ENCODE measurements at regions not wholly inside any gene's neighbourhood (a gene's known extent, or its start where the extent isn't known, plus 50 kb on each side); places are given as distances from the start of the nearest gene placed in this dataset.
A peak's percentile ranks its signal among the peaks of the same experiment; 100 is the strongest.
"Not testable (repeated sequence)": the region's sequence is repeated elsewhere in the genome, so short reads cannot be mapped to it uniquely, and the experiment has no call there.

- H3K27me3 ChIP-seq (ENCODE audit: control insufficient read depth, extremely low read depth, insufficient read depth, low read length), result no peaks in the 10 kb centered on the region
- H3K9me1 ChIP-seq (ENCODE audit: control insufficient read depth, extremely low read depth, insufficient read depth, low read length), result no peaks in the 10 kb centered on the region
- no peak overlapping the region for H2AFZ ChIP-seq (ENCODE audit: control insufficient read depth, low read length)
- no peaks in the 10 kb centered on the region for H3K79me2 ChIP-seq (ENCODE audit: control insufficient read depth, insufficient read depth, low read length)
- dilution Hi-C loops (cut with MboI; ENCODE audit: extremely low pct_ligation_motif_present, low sequenced_read_pairs), result no loop called here
- DNase-seq (ENCODE audit: low read depth, low spot score), result no peak
- H3K9ac ChIP-seq (ENCODE audit: control insufficient read depth, extremely low read depth, insufficient read depth, low read length), result no peak overlapping the region
- H3K4me1 ChIP-seq (ENCODE audit: control insufficient read depth, extremely low read depth, insufficient read depth, low read length), result peaks cover 8% of the 10 kb centered on the region
- no peaks in the 10 kb centered on the region for H3K9me3 ChIP-seq (ENCODE audit: control insufficient read depth, low read depth, low read length)
- FAIRE-seq, result peak; percentile 5
- H3K27ac ChIP-seq (ENCODE audit: control insufficient read depth, insufficient read depth, low read length), result no peak overlapping the region
- no peak for TF ChIP-seq EZH2 (IDR thresholded peaks at IDR 0.05; ENCODE audit: low read length)
- TF ChIP-seq, protein P1, sequence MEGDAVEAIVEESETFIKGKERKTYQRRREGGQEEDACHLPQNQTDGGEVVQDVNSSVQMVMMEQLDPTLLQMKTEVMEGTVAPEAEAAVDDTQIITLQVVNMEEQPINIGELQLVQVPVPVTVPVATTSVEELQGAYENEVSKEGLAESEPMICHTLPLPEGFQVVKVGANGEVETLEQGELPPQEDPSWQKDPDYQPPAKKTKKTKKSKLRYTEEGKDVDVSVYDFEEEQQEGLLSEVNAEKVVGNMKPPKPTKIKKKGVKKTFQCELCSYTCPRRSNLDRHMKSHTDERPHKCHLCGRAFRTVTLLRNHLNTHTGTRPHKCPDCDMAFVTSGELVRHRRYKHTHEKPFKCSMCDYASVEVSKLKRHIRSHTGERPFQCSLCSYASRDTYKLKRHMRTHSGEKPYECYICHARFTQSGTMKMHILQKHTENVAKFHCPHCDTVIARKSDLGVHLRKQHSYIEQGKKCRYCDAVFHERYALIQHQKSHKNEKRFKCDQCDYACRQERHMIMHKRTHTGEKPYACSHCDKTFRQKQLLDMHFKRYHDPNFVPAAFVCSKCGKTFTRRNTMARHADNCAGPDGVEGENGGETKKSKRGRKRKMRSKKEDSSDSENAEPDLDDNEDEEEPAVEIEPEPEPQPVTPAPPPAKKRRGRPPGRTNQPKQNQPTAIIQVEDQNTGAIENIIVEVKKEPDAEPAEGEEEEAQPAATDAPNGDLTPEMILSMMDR (optimal IDR thresholded peaks at IDR 0.05 in 1 of 3, IDR thresholded peaks at IDR 0.05 in 1 of 3, conservative IDR thresholded peaks at IDR 0.05 in 1 of 3; ENCODE audit: extremely low read depth in 1 of 3, insufficient read depth in 2 of 3, low read length in 3 of 3), result no peak
- no peaks in the 10 kb centered on the region for H3K36me3 ChIP-seq (ENCODE audit: control insufficient read depth in 2 of 2, extremely low read depth in 1 of 2, insufficient read depth in 2 of 2, low read length in 2 of 2)
- H4K20me1 ChIP-seq (ENCODE audit: control insufficient read depth, extremely low read depth, insufficient read depth, low read length), result no peaks in the 10 kb centered on the region
- H3K4me2 ChIP-seq (ENCODE audit: control insufficient read depth, extremely low read depth, insufficient read depth, low read depth, low read length), result no peak overlapping the region
- no peak overlapping the region for H3K4me3 ChIP-seq (ENCODE audit: control insufficient read depth in 2 of 3, extremely low read depth in 1 of 3, insufficient read depth in 2 of 3, low read depth in 1 of 3, low read length in 3 of 3)
Measured at GRCh38 chr12:88715673-88716072, 135.4 kb upstream of the KITLG start.

DNA sequence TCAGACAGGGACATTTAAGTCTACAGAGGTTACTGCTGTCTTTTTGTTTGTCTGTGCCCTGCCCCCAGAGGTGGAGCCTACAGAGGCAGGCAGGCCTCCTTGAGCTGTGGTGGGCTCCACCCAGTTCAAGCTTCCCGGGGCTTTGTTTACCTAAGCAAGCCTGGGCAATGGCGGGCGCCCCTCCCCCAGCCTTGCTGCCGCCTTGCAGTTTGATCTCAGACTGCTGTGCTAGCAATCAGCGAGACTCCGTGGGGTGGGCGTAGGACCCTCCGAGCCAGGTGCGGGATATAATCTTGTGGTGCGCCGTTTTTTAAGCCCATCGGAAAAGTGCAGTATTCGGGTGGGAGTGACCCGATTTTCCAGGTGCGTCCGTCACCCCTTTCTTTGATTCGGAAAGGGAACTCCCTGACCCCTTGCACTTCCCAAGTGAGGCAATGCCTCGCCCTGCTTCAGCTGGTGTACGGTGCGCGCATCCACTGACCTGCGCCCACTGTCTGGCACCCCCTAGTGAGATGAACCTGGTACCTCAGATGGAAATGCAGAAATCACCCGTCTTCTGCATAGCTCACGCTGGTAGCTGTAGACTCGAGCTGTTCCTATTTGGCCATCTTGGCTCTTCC is 134.1 kb upstream of the KITLG start:
- H3K4me3 ChIP-seq (ENCODE audit: control insufficient read depth in 2 of 3, extremely low read depth in 1 of 3, insufficient read depth in 2 of 3, low read depth in 1 of 3, low read length in 3 of 3); H4K20me1 ChIP-seq (ENCODE audit: control insufficient read depth, extremely low read depth, insufficient read depth, low read length); dilution Hi-C loops (cut with MboI; ENCODE audit: extremely low pct_ligation_motif_present, low sequenced_read_pairs); H3K79me2 ChIP-seq (ENCODE audit: control insufficient read depth, insufficient read depth, low read length); H3K9me1 ChIP-seq (ENCODE audit: control insufficient read depth, extremely low read depth, insufficient read depth, low read length); FAIRE-seq; H3K4me2 ChIP-seq (ENCODE audit: control insufficient read depth, extremely low read depth, insufficient read depth, low read depth, low read length); H3K27me3 ChIP-seq (ENCODE audit: control insufficient read depth, extremely low read depth, insufficient read depth, low read length); DNase-seq (ENCODE audit: low read depth, low spot score); H2AFZ ChIP-seq (ENCODE audit: control insufficient read depth, low read length); H3K9ac ChIP-seq (ENCODE audit: control insufficient read depth, extremely low read depth, insufficient read depth, low read length); H3K9me3 ChIP-seq (ENCODE audit: control insufficient read depth, low read depth, low read length); H3K36me3 ChIP-seq (ENCODE audit: control insufficient read depth in 2 of 2, extremely low read depth in 1 of 2, insufficient read depth in 2 of 2, low read length in 2 of 2); H3K4me1 ChIP-seq (ENCODE audit: control insufficient read depth, extremely low read depth, insufficient read depth, low read length); H3K27ac ChIP-seq (ENCODE audit: control insufficient read depth, insufficient read depth, low read length): not testable (repeated sequence)

DNA sequence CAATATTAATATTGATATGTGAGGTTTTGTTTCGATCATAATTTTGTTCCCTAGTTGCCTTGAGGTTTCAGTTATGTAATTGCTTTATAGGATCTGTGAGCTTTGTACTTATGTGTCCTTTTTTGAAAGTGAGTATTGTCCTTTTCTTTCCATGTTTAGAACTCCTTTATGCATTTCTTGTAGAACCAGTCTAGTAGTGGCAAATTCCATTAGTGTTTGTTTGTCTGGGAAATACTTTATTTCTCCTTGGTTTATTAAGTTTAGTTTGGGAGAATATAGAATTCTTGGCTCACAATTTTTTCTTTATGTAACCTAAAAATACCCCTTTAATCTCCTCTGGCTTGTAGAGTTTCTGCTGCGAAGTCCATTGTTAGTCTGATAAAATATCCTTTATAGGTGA is 127.5 kb upstream of the KITLG start:
- no peak overlapping the region for H3K4me3 ChIP-seq (ENCODE audit: control insufficient read depth in 2 of 3, extremely low read depth in 1 of 3, insufficient read depth in 2 of 3, low read depth in 1 of 3, low read length in 3 of 3)
- TF ChIP-seq, protein P1 (optimal IDR thresholded peaks at IDR 0.05 in 1 of 3, IDR thresholded peaks at IDR 0.05 in 1 of 3, conservative IDR thresholded peaks at IDR 0.05 in 1 of 3; ENCODE audit: extremely low read depth in 1 of 3, insufficient read depth in 2 of 3, low read length in 3 of 3), result no peak
- TF ChIP-seq EZH2 (IDR thresholded peaks at IDR 0.05; ENCODE audit: low read length), result no peak
- no peaks in the 10 kb centered on the region for H3K9me3 ChIP-seq (ENCODE audit: control insufficient read depth, low read depth, low read length)
- H3K36me3 ChIP-seq (ENCODE audit: control insufficient read depth in 2 of 2, extremely low read depth in 1 of 2, insufficient read depth in 2 of 2, low read length in 2 of 2), result no peaks in the 10 kb centered on the region
- H3K4me2 ChIP-seq (ENCODE audit: control insufficient read depth, extremely low read depth, insufficient read depth, low read depth, low read length), result no peak overlapping the region
- DNase-seq (ENCODE audit: low read depth, low spot score) (no peak), FAIRE-seq (no peak)
- H3K9me1 ChIP-seq (ENCODE audit: control insufficient read depth, extremely low read depth, insufficient read depth, low read length), result no peaks in the 10 kb centered on the region
- H4K20me1 ChIP-seq (ENCODE audit: control insufficient read depth, extremely low read depth, insufficient read depth, low read length), result no peaks in the 10 kb centered on the region
- H3K4me1 ChIP-seq (ENCODE audit: control insufficient read depth, extremely low read depth, insufficient read depth, low read length), result no peaks in the 10 kb centered on the region
- no peak overlapping the region for H3K27ac ChIP-seq (ENCODE audit: control insufficient read depth, insufficient read depth, low read length)
- no peak overlapping the region for H2AFZ ChIP-seq (ENCODE audit: control insufficient read depth, low read length)
- no peaks in the 10 kb centered on the region for H3K27me3 ChIP-seq (ENCODE audit: control insufficient read depth, extremely low read depth, insufficient read depth, low read length)
- no peaks in the 10 kb centered on the region for H3K79me2 ChIP-seq (ENCODE audit: control insufficient read depth, insufficient read depth, low read length)
- dilution Hi-C loops (cut with MboI; ENCODE audit: extremely low pct_ligation_motif_present, low sequenced_read_pairs), result no loop called here
- no peak overlapping the region for H3K9ac ChIP-seq (ENCODE audit: control insufficient read depth, extremely low read depth, insufficient read depth, low read length)
